Endothelial cell of umbilical vein (primary cell): ENCODE measurements at regions not wholly inside any gene's neighbourhood (a gene's known extent, or its start where the extent isn't known, plus 50 kb on each side); places are given as distances from the start of the nearest gene placed in this dataset.

Experiments
- BruUV-seq: library from RNA; stranded (reverse); fragments of 400-500 nt; replicated peaks from 2 replicates; lab custom pipeline; 2021; lab: Mats Ljungman, UMichigan
- CTCF ChIA-PET: fragments of 300-600, 350-600 bp; sonication (Branson Sonifier 250); formaldehyde crosslinking; loops from one replicate; lab custom pipeline; 2021; ENCODE audit warnings: antibody characterized with exemption, inconsistent platforms; lab: Charles Lee
- POLR2A ChIA-PET: fragments of 300-600, 350-600 bp; sonication (Branson Sonifier 250); formaldehyde crosslinking; loops from one replicate; lab custom pipeline; 2021; ENCODE audit warnings: antibody characterized with exemption, inconsistent platforms; lab: Charles Lee
- DNase-seq: peaks from one replicate; pipeline ENCODE4 v3.0.0-alpha.2; 2011; ENCODE audit warnings: low read depth, low spot score
- FAIRE-seq: peaks from 2 replicates; lab custom pipeline; 2011; peaks lifted over from hg19 to GRCh38; lab: Jason Lieb, UNC
- H2AFZ ChIP-seq: 2 replicates; pipeline ENCODE4 v1.6.0; 2012; ENCODE audit warnings: low read depth, low read length, control low read depth, inconsistent platforms
- H3K27ac ChIP-seq: 2 replicates; pipeline ENCODE4 v1.5.1; 2011; ENCODE audit warnings: low read depth, mild to moderate bottlenecking, control low read depth, low read length, moderate library complexity; ENCODE audit not compliant: insufficient read depth
- H3K27me3 ChIP-seq, 2 experiments: 2 replicates each; pipeline versions ENCODE4 v1.6.0 to v1.6.1; 2011; ENCODE audit warnings: low read length in 2 of 2, mixed read lengths in 1 of 2; ENCODE audit not compliant: control insufficient read depth in 2 of 2, insufficient read depth in 2 of 2
- H3K36me3 ChIP-seq, 2 experiments: 2 replicates in 1 of 2; 3 replicates in 1 of 2; pipeline ENCODE4 v1.5.1; 2011; ENCODE audit warnings: low read length in 2 of 2, mild to moderate bottlenecking in 1 of 2, moderate library complexity in 1 of 2; ENCODE audit not compliant: control insufficient read depth in 2 of 2, insufficient read depth in 2 of 2; ENCODE audit errors: extremely low read depth in 1 of 2
- H3K4me1 ChIP-seq: 3 replicates; pipeline ENCODE4 v1.5.1; 2011; ENCODE audit warnings: mild to moderate bottlenecking, low read length; ENCODE audit not compliant: control insufficient read depth, insufficient read depth; ENCODE audit errors: extremely low read depth
- H3K4me2 ChIP-seq: 2 replicates; pipeline ENCODE4 v1.6.1; 2011; ENCODE audit warnings: low read length, control low read depth, mixed read lengths; ENCODE audit not compliant: insufficient read depth
- H3K4me3 ChIP-seq, 3 experiments: fragments of 200-600 bp in 1 of 3; sonication (generic), shearing (Covaris generic) in 1 of 3; replicated peaks in 1 of 3; 2 replicates each; pipeline ENCODE4 v1.5.1; 2011 to 2016; ENCODE audit warnings: control low read depth in 3 of 3, low read length in 3 of 3, mild to moderate bottlenecking in 2 of 3, inconsistent platforms in 1 of 3, low read depth in 1 of 3, moderate library complexity in 1 of 3; ENCODE audit not compliant: insufficient read depth in 1 of 3
- H3K79me2 ChIP-seq: 2 replicates; pipeline ENCODE4 v1.6.0; 2012; ENCODE audit warnings: low read length, inconsistent platforms; ENCODE audit not compliant: control insufficient read depth, insufficient read depth
- H3K9ac ChIP-seq: replicated peaks from 2 replicates; pipeline ENCODE3; 2011; ENCODE audit warnings: low read length, control low read depth; ENCODE audit not compliant: insufficient read depth; ENCODE audit errors: extremely low read depth
- H3K9me1 ChIP-seq: replicated peaks from 3 replicates; pipeline ENCODE4 v1.6.0; 2011; ENCODE audit warnings: mild to moderate bottlenecking, low read length; ENCODE audit not compliant: control insufficient read depth, insufficient read depth; ENCODE audit errors: extremely low read depth
- H3K9me3 ChIP-seq: replicated peaks from 2 replicates; pipeline ENCODE4 v1.5.1; 2012; ENCODE audit warnings: low read length, inconsistent platforms; ENCODE audit not compliant: control insufficient read depth, insufficient read depth
- H4K20me1 ChIP-seq: replicated peaks from 2 replicates; pipeline ENCODE3; 2011; ENCODE audit warnings: mild to moderate bottlenecking, low read length; ENCODE audit not compliant: control insufficient read depth, insufficient read depth; ENCODE audit errors: extremely low read depth
- EZH2 ChIP-seq: IDR thresholded peaks from 2 replicates; pipeline ENCODE4 v1.6.1; 2012; ENCODE audit warnings: borderline replicate concordance, low read depth, mild to moderate bottlenecking, moderate library complexity, low read length, inconsistent platforms; ENCODE audit not compliant: severe bottlenecking
- FOS ChIP-seq: IDR thresholded peaks from 2 replicates; pipeline ENCODE4 v1.6.1; 2011; ENCODE audit warnings: mild to moderate bottlenecking, low read length, moderate library complexity, borderline replicate concordance; ENCODE audit not compliant: insufficient read depth
- GATA2 ChIP-seq: IDR thresholded peaks from 2 replicates; pipeline ENCODE4 v1.7.0; 2011; ENCODE audit warnings: low read depth, mild to moderate bottlenecking, moderate library complexity, mixed read lengths, low read length; ENCODE audit not compliant: insufficient read length, insufficient read depth
- JUN ChIP-seq: IDR thresholded peaks from 2 replicates; pipeline ENCODE4 v1.6.1; 2011; ENCODE audit warnings: borderline replicate concordance, low read depth; ENCODE audit not compliant: insufficient read length, insufficient read depth
- MAX ChIP-seq: IDR thresholded peaks from 2 replicates; pipeline ENCODE4 v1.6.1; 2011; ENCODE audit not compliant: insufficient read depth, insufficient read length
- MYC ChIP-seq: IDR thresholded peaks from one replicate; pipeline ENCODE4 v1.6.1; 2011; ENCODE audit warnings: mild to moderate bottlenecking, low read depth, low read length
- POLR2A ChIP-seq: IDR thresholded peaks from 2 replicates; pipeline ENCODE4 v1.6.1; 2012; ENCODE audit warnings: low read depth, mild to moderate bottlenecking, control low read depth, low read length
- POLR2AphosphoS5 ChIP-seq: IDR thresholded peaks from 2 replicates; pipeline ENCODE4 v1.6.1; 2012; ENCODE audit warnings: low read depth, mild to moderate bottlenecking, control low read depth, low read length, moderate library complexity; ENCODE audit not compliant: insufficient read depth
- dilution Hi-C: fragments of 300-500 bp; cut with MboI; formaldehyde crosslinking; loops from one replicate; pipeline ENCODE4 v1.15.0; 2019; ENCODE audit warnings: low sequenced_read_pairs; ENCODE audit not compliant: extremely low pct_ligation_motif_present
- intact Hi-C: fragments of 100-400 bp; cut with micrococcal nuclease; formaldehyde crosslinking; loops from one replicate; pipeline ENCODE4 v1.10.0; 2022
- TF ChIP-seq, protein P1 (sequence below), 2 donors: IDR thresholded peaks; 1 replicate in 1 of 2; 2 replicates in 1 of 2; pipeline ENCODE4 v1.5.1; 2011; ENCODE audit warnings: low read length in 2 of 2, mild to moderate bottlenecking in 2 of 2, moderate library complexity in 2 of 2, control low read depth in 1 of 2, inconsistent platforms in 1 of 2, low read depth in 1 of 2; ENCODE audit not compliant: insufficient read depth in 1 of 2; ENCODE audit errors: extremely low read depth in 1 of 2

DNA sequence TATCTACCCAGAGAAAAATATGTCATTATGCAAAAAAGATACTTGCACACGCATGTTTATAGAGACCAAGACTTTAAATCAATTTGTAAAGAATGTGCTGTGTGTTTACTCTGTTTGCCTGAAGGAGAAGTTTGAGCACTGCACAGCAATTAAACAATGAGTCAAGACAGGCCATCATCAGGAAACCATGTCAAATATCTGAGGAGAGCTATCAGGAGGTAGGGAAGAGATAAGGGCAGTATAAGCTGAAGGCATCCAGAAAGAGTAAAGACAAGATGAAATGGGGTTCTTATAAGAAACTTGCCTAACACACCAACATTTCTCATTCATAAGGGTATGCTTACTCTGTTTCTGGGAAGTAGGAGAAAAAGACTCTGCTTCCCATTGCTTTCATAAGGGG lies 405.8 kb upstream of the PTGER4 start:
- ChIA-PET CTCF (no interaction called here), POLR2A (no interaction called here)
- no peaks in the 10 kb centered on the region for H3K36me3 ChIP-seq
- FAIRE-seq (no peak), DNase-seq (no peak)
- H3K9ac ChIP-seq: no peak overlapping the region
- intact Hi-C loops (no loop called here), dilution Hi-C loops (no loop called here)
- no peaks in the 10 kb centered on the region for H3K9me3 ChIP-seq
- H3K27ac ChIP-seq: no peak overlapping the region
- no peaks in the 10 kb centered on the region for H3K9me1 ChIP-seq
- no peak overlapping the region for H3K4me3 ChIP-seq
- TF ChIP-seq, protein P1, sequence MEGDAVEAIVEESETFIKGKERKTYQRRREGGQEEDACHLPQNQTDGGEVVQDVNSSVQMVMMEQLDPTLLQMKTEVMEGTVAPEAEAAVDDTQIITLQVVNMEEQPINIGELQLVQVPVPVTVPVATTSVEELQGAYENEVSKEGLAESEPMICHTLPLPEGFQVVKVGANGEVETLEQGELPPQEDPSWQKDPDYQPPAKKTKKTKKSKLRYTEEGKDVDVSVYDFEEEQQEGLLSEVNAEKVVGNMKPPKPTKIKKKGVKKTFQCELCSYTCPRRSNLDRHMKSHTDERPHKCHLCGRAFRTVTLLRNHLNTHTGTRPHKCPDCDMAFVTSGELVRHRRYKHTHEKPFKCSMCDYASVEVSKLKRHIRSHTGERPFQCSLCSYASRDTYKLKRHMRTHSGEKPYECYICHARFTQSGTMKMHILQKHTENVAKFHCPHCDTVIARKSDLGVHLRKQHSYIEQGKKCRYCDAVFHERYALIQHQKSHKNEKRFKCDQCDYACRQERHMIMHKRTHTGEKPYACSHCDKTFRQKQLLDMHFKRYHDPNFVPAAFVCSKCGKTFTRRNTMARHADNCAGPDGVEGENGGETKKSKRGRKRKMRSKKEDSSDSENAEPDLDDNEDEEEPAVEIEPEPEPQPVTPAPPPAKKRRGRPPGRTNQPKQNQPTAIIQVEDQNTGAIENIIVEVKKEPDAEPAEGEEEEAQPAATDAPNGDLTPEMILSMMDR (IDR thresholded peaks at IDR 0.05; ENCODE audit: extremely low read depth in 1 of 2, insufficient read depth in 1 of 2, low read depth in 1 of 2, low read length in 2 of 2): no peak
- TF ChIP-seq POLR2AphosphoS5 (no peak), MAX (no peak), GATA2 (no peak), FOS (no peak), EZH2 (no peak), JUN (no peak), POLR2A (no peak), MYC (no peak)
- no peak overlapping the region for H2AFZ ChIP-seq
- H4K20me1 ChIP-seq: no peaks in the 10 kb centered on the region
- BruUV-seq: no TSS peak
- no peak overlapping the region for H3K4me2 ChIP-seq
- H3K27me3 ChIP-seq: no peaks in the 10 kb centered on the region
- no peaks in the 10 kb centered on the region for H3K4me1 ChIP-seq
- no peaks in the 10 kb centered on the region for H3K79me2 ChIP-seq
